ENCODE measurements at regions not wholly inside any gene's neighbourhood (a gene's known extent, or its start where the extent isn't known, plus 50 kb on each side); places are given as distances from the start of the nearest gene placed in this dataset.

- Mint-ChIP-seq H3K9me3 (ENCODE audit: low read depth) (peaks cover 5% of the 10 kb centered on the region), H3K36me3 (ENCODE audit: low read depth) (no peaks in the 10 kb centered on the region), H3K4me3 (no peak overlapping the region), H3K27me3 (no peaks in the 10 kb centered on the region), H3K4me1 (no peaks in the 10 kb centered on the region), H3K27ac (no peak overlapping the region)
- no peak for ATAC-seq
- DNase-seq: no peak
- ChIA-PET POLR2A (no interaction called here), CTCF (interaction anchor here (0.8 kb wide), 1 partner anchor 9 kb away, joined by 3 read pairs; no protein-coding TSS in a partner anchor)
- intact Hi-C loops (cut with DNase I, micrococcal nuclease): no loop called here
Observed at GRCh38 chr14:48526307-48526706, 850.9 kb upstream of the MDGA2 start.

GRCh38 chr14:48504921-48505320 lies 829.5 kb upstream of the MDGA2 start:
- no peak for ATAC-seq
- Mint-ChIP-seq H3K36me3 (ENCODE audit: low read depth) (no peaks in the 10 kb centered on the region), H3K27me3 (no peaks in the 10 kb centered on the region), H3K27ac (no peak overlapping the region), H3K9me3 (ENCODE audit: low read depth) (no peaks in the 10 kb centered on the region), H3K4me1 (no peaks in the 10 kb centered on the region), H3K4me3 (no peak overlapping the region)
- intact Hi-C loops (cut with DNase I, micrococcal nuclease): no loop called here
- CTCF ChIA-PET: no interaction called here
- no peak for DNase-seq
- POLR2A ChIA-PET: no interaction called here

GRCh38 chr14:48490756-48491155 lies 815.4 kb upstream of the MDGA2 start:
- peaks cover 5% of the 10 kb centered on the region for H3K9me3 Mint-ChIP-seq (ENCODE audit: low read depth)
- CTCF ChIA-PET: no interaction called here
- no peaks in the 10 kb centered on the region for H3K27me3 Mint-ChIP-seq
- POLR2A ChIA-PET: no interaction called here
- ATAC-seq (no peak), DNase-seq (no peak)
- H3K27ac Mint-ChIP-seq: no peak overlapping the region
- no peak overlapping the region for H3K4me3 Mint-ChIP-seq
- intact Hi-C loops (cut with DNase I, micrococcal nuclease): no loop called here
- H3K4me1 Mint-ChIP-seq: no peaks in the 10 kb centered on the region
- H3K36me3 Mint-ChIP-seq (ENCODE audit: low read depth): no peaks in the 10 kb centered on the region

GRCh38 chr14:48473944-48474343 lies 798.5 kb upstream of the MDGA2 start:
- no peaks in the 10 kb centered on the region for H3K36me3 Mint-ChIP-seq (ENCODE audit: low read depth)
- no peak overlapping the region for H3K4me3 Mint-ChIP-seq
- POLR2A ChIA-PET: no interaction called here
- CTCF ChIA-PET: interaction anchor here (0.7 kb wide), 1 partner anchor 29 kb away, joined by 4 read pairs; no protein-coding TSS in a partner anchor
- no peak overlapping the region for H3K27ac Mint-ChIP-seq
- intact Hi-C loops (cut with DNase I, micrococcal nuclease): no loop called here
- DNase-seq (no peak), ATAC-seq (no peak)
- no peaks in the 10 kb centered on the region for H3K27me3 Mint-ChIP-seq
- peaks cover 5% of the 10 kb centered on the region for H3K9me3 Mint-ChIP-seq (ENCODE audit: low read depth)
- no peaks in the 10 kb centered on the region for H3K4me1 Mint-ChIP-seq

GRCh38 chr14:48456051-48456450 lies 780.6 kb upstream of the MDGA2 start:
- intact Hi-C loops (cut with DNase I, micrococcal nuclease): no loop called here
- Mint-ChIP-seq H3K36me3 (ENCODE audit: low read depth) (no peaks in the 10 kb centered on the region), H3K27me3 (no peaks in the 10 kb centered on the region), H3K9me3 (ENCODE audit: low read depth) (peaks cover 2% of the 10 kb centered on the region), H3K4me1 (no peaks in the 10 kb centered on the region), H3K27ac (no peak overlapping the region), H3K4me3 (no peak overlapping the region)
- no peak for DNase-seq
- no peak for ATAC-seq
- POLR2A ChIA-PET: no interaction called here
- CTCF ChIA-PET: no interaction called here

- Mint-ChIP-seq H3K36me3 (ENCODE audit: low read depth) (no peaks in the 10 kb centered on the region), H3K4me3 (no peak overlapping the region), H3K9me3 (ENCODE audit: low read depth) (peaks cover 2% of the 10 kb centered on the region), H3K4me1 (no peaks in the 10 kb centered on the region), H3K27me3 (no peaks in the 10 kb centered on the region), H3K27ac (no peak overlapping the region)
- DNase-seq (no peak), ATAC-seq (no peak)
- CTCF ChIA-PET: no interaction called here
- intact Hi-C loops (cut with DNase I, micrococcal nuclease): no loop called here
- POLR2A ChIA-PET: no interaction called here
Observed at GRCh38 chr14:48454887-48455286, 779.5 kb upstream of the MDGA2 start.

GRCh38 chr14:48452437-48452995 lies 777.1 kb upstream of the MDGA2 start:
- peaks cover 2% of the 10 kb centered on the region for H3K9me3 Mint-ChIP-seq (ENCODE audit: low read depth)
- H3K36me3 Mint-ChIP-seq (ENCODE audit: low read depth): no peaks in the 10 kb centered on the region
- no peaks in the 10 kb centered on the region for H3K27me3 Mint-ChIP-seq
- no peaks in the 10 kb centered on the region for H3K4me1 Mint-ChIP-seq
- ATAC-seq (no peak), DNase-seq (no peak)
- H3K4me3 Mint-ChIP-seq: no peak overlapping the region
- CTCF ChIA-PET: no interaction called here
- H3K27ac Mint-ChIP-seq: no peak overlapping the region
- intact Hi-C loops (cut with DNase I, micrococcal nuclease): no loop called here
- POLR2A ChIA-PET: no interaction called here

- H3K4me3 Mint-ChIP-seq: no peak overlapping the region
- POLR2A ChIA-PET: no interaction called here
- DNase-seq: no peak
Observed at GRCh38 chr14:48435221-48435620, 759.8 kb upstream of the MDGA2 start.

GRCh38 chr14:48430805-48431204 lies 755.4 kb upstream of the MDGA2 start:
- intact Hi-C loops (cut with DNase I, micrococcal nuclease): no loop called here
- Mint-ChIP-seq H3K4me3 (no peak overlapping the region), H3K27ac (no peak overlapping the region)

More at GRCh38 chr14:48435221-48435620, 759.8 kb upstream of the MDGA2 start:
- no peaks in the 10 kb centered on the region for H3K36me3 Mint-ChIP-seq (ENCODE audit: low read depth)
- peaks cover 2% of the 10 kb centered on the region for H3K9me3 Mint-ChIP-seq (ENCODE audit: low read depth)
- CTCF ChIA-PET: no interaction called here
- H3K27ac Mint-ChIP-seq: no peak overlapping the region
- no peak for ATAC-seq
- H3K27me3 Mint-ChIP-seq: no peaks in the 10 kb centered on the region
- H3K4me1 Mint-ChIP-seq: no peaks in the 10 kb centered on the region
- intact Hi-C loops (cut with DNase I, micrococcal nuclease): no loop called here

GRCh38 chr14:48429512-48429911 lies 754.1 kb upstream of the MDGA2 start:
- Mint-ChIP-seq H3K27me3 (no peaks in the 10 kb centered on the region), H3K9me3 (ENCODE audit: low read depth) (peaks cover 2% of the 10 kb centered on the region), H3K27ac (no peak overlapping the region), H3K4me3 (no peak overlapping the region), H3K36me3 (ENCODE audit: low read depth) (no peaks in the 10 kb centered on the region), H3K4me1 (no peaks in the 10 kb centered on the region)
- DNase-seq (no peak), ATAC-seq (no peak)
- ChIA-PET CTCF (interaction anchor here (0.6 kb wide), 1 partner anchor 50 kb away, joined by 3 read pairs; no protein-coding TSS in a partner anchor), POLR2A (no interaction called here)
- intact Hi-C loops (cut with DNase I, micrococcal nuclease): no loop called here

More at GRCh38 chr14:48430805-48431204, 755.4 kb upstream of the MDGA2 start:
- Mint-ChIP-seq H3K27me3 (no peaks in the 10 kb centered on the region), H3K4me1 (no peaks in the 10 kb centered on the region), H3K36me3 (ENCODE audit: low read depth) (no peaks in the 10 kb centered on the region), H3K9me3 (ENCODE audit: low read depth) (peaks cover 2% of the 10 kb centered on the region)
- DNase-seq (no peak), ATAC-seq (no peak)
- CTCF ChIA-PET: no interaction called here
- POLR2A ChIA-PET: no interaction called here

- Mint-ChIP-seq H3K9me3 (ENCODE audit: low read depth) (peaks cover 10% of the 10 kb centered on the region), H3K27me3 (no peaks in the 10 kb centered on the region), H3K36me3 (ENCODE audit: low read depth) (no peaks in the 10 kb centered on the region), H3K4me1 (no peaks in the 10 kb centered on the region), H3K27ac (no peak overlapping the region), H3K4me3 (no peak overlapping the region)
- DNase-seq: no peak
- no peak for ATAC-seq
- ChIA-PET CTCF (no interaction called here), POLR2A (no interaction called here)
- intact Hi-C loops (cut with DNase I, micrococcal nuclease): no loop called here
Observed at GRCh38 chr14:48417715-48418500, 742.5 kb upstream of the MDGA2 start.

- DNase-seq (no peak), ATAC-seq (no peak)
- Mint-ChIP-seq H3K27ac (no peak overlapping the region), H3K36me3 (ENCODE audit: low read depth) (no peaks in the 10 kb centered on the region), H3K4me3 (no peak overlapping the region), H3K27me3 (no peaks in the 10 kb centered on the region), H3K4me1 (no peaks in the 10 kb centered on the region), H3K9me3 (ENCODE audit: low read depth) (peaks cover 3% of the 10 kb centered on the region)
- intact Hi-C loops (cut with DNase I, micrococcal nuclease): no loop called here
- CTCF ChIA-PET: interaction anchor here (1.0 kb wide), 1 partner anchor 773 kb away, joined by 3 read pairs; no protein-coding TSS in a partner anchor
- POLR2A ChIA-PET: no interaction called here
Observed at GRCh38 chr14:48401321-48401720, 725.9 kb upstream of the MDGA2 start.
